GM12878 (cell line): ENCODE measurements at regions not wholly inside any gene's neighbourhood (a gene's known extent, or its start where the extent isn't known, plus 50 kb on each side); places are given as distances from the start of the nearest gene placed in this dataset.

Experiments used
- ATAC-seq: fragments of 200-7000 bp; cut with Tn5 transposase; 3 replicates; pipeline ENCODE4 v1.9.1; 2020; ENCODE audit warnings: mild to moderate bottlenecking, moderate library complexity
- BruUV-seq: library from RNA; stranded (reverse); fragments of 400-500 nt; replicated peaks from 2 replicates; lab custom pipeline; 2021; lab: Mats Ljungman, UMichigan
- CTCF ChIA-PET: fragments of 300-600 bp; sonication (Branson Sonifier 250); formaldehyde crosslinking; extraction: SDS; loops from one replicate; lab custom pipeline; 2021; ENCODE audit warnings: inconsistent platforms; lab: Yijun Ruan, JAX
- POLR2A ChIA-PET: fragments of 350-600 bp; formaldehyde crosslinking; extraction: SDS; loops from one replicate; lab custom pipeline; 2021; ENCODE audit warnings: inconsistent platforms; lab: Charles Lee
- RAD21 ChIA-PET: fragments of 300-600 bp; sonication (Branson Sonifier 250); formaldehyde crosslinking; loops from one replicate; lab custom pipeline; 2023; ENCODE audit warnings: antibody characterized with exemption; ENCODE audit not compliant: unreplicated experiment; lab: Charles Lee
- SMC1A ChIA-PET: fragments of 300-600 bp; sonication (Branson Sonifier 250); formaldehyde crosslinking; loops from one replicate; lab custom pipeline; 2023; ENCODE audit not compliant: unreplicated experiment, uncharacterized antibody; lab: Charles Lee
- DNase-seq: peaks from one replicate; pipeline ENCODE4 v3.0.0-alpha.2; 2011; ENCODE audit warnings: low read depth, low spot score
- FAIRE-seq: peaks from 3 replicates; lab custom pipeline; 2011; peaks lifted over from hg19 to GRCh38; lab: Jason Lieb, UNC
- H2AFZ ChIP-seq: 2 replicates; pipeline ENCODE4 v1.6.0; 2011; ENCODE audit warnings: low read depth, low read length, control low read depth; ENCODE audit not compliant: control insufficient read depth
- H3K27ac ChIP-seq: 2 replicates; pipeline ENCODE4 v1.5.1; 2011; ENCODE audit warnings: control low read depth; ENCODE audit not compliant: control insufficient read depth, insufficient read depth
- H3K27me3 ChIP-seq, 2 experiments: replicated peaks in 1 of 2; 2 replicates each; pipeline versions ENCODE4 v1.6.0 to v1.6.1; 2011; ENCODE audit warnings: low read length in 1 of 2; ENCODE audit not compliant: control insufficient read depth in 2 of 2, insufficient read depth in 2 of 2
- H3K36me3 ChIP-seq, 2 experiments: 2 replicates each; pipeline ENCODE4 v1.5.1; 2011; ENCODE audit warnings: low read length in 1 of 2; ENCODE audit not compliant: control insufficient read depth in 2 of 2, insufficient read depth in 2 of 2
- H3K4me1 ChIP-seq: 2 replicates; pipeline ENCODE4 v1.6.1; 2011; ENCODE audit warnings: mild to moderate bottlenecking, low read length, moderate library complexity, mixed read lengths; ENCODE audit not compliant: control insufficient read depth, insufficient read depth
- H3K4me2 ChIP-seq: 2 replicates; pipeline ENCODE4 v1.6.0; 2011; ENCODE audit warnings: control low read depth; ENCODE audit not compliant: control insufficient read depth, insufficient read depth
- H3K4me3 ChIP-seq: fragments of 200-600 bp; sonication (generic); 2 replicates; pipeline ENCODE4 v1.5.1; 2016
- H3K79me2 ChIP-seq: 2 replicates; pipeline ENCODE4 v1.6.0; 2011; ENCODE audit warnings: low read length; ENCODE audit not compliant: control insufficient read depth, insufficient read depth
- H3K9ac ChIP-seq: 2 replicates; pipeline ENCODE4 v1.8.0; 2011; ENCODE audit warnings: low read length, control low read depth, mixed read lengths; ENCODE audit not compliant: control insufficient read depth, insufficient read depth
- H3K9me3 ChIP-seq: replicated peaks from 3 replicates; pipeline ENCODE4 v1.5.1; 2011; ENCODE audit warnings: mild to moderate bottlenecking, low read length; ENCODE audit not compliant: control insufficient read depth, insufficient read depth
- H4K20me1 ChIP-seq: 2 replicates; pipeline ENCODE4 v1.6.0; 2011; ENCODE audit not compliant: control insufficient read depth, insufficient read depth
- EGR1 ChIP-seq, 2 experiments: IDR thresholded peaks; 1 replicate in 1 of 2; 2 replicates in 1 of 2; pipeline ENCODE4 v1.6.1; 2011 to 2012; ENCODE audit warnings: low read depth in 2 of 2, low read length in 2 of 2, borderline replicate concordance in 1 of 2, mild to moderate bottlenecking in 1 of 2, moderate library complexity in 1 of 2
- KDM1A ChIP-seq: fragments of 200-600 bp; sonication (generic); IDR thresholded peaks from 2 replicates; pipeline ENCODE4 v1.6.1; 2016; ENCODE audit warnings: borderline replicate concordance
- MXI1 ChIP-seq: fragments of 150-350 bp; IDR thresholded peaks from 2 replicates; pipeline ENCODE4 v1.6.1; 2011; ENCODE audit warnings: low read depth, mild to moderate bottlenecking, inconsistent platforms, low read length, improper control_type of control experiment
- MYB ChIP-seq: fragments of 150-350 bp; IDR thresholded peaks from 2 replicates; pipeline ENCODE4 v1.6.1; 2014; ENCODE audit warnings: mild to moderate bottlenecking, low read depth, low read length, borderline replicate concordance
- NR2F1 ChIP-seq: fragments of 450-650 bp; conservative IDR thresholded peaks from 2 replicates; pipeline ENCODE4 v1.6.1; 2017; ENCODE audit warnings: mild to moderate bottlenecking
- PAX8 ChIP-seq: fragments of 450-650 bp; IDR thresholded peaks from 2 replicates; pipeline ENCODE4 v1.6.1; 2017; ENCODE audit warnings: mild to moderate bottlenecking, moderate library complexity
- RCOR1 ChIP-seq: conservative IDR thresholded peaks from 2 replicates; pipeline ENCODE4 v1.6.1; 2012; ENCODE audit warnings: low read depth, low read length, improper control_type of control experiment
- STAT3 ChIP-seq: IDR thresholded peaks from 2 replicates; pipeline ENCODE4 v1.6.1; 2011; ENCODE audit warnings: low read depth, low read length, improper control_type of control experiment
- TBL1XR1 ChIP-seq: IDR thresholded peaks from 2 replicates; pipeline ENCODE4 v1.6.1; 2012; ENCODE audit warnings: low read depth, low read length, improper control_type of control experiment
- ZBED1 ChIP-seq: IDR thresholded peaks from 2 replicates; pipeline ENCODE4 v1.6.1; 2016; ENCODE audit warnings: borderline replicate concordance
- WGBS: methylation state at CpG from one replicate; pipeline ENCODE4 v1.1.6; 2016; ENCODE audit warnings: low lambda C conversion rate; ENCODE audit not compliant: insufficient replicate concordance, insufficient coverage; ENCODE audit errors: missing lambda C conversion rate; 5-methylcytosine and 5-hydroxymethylcytosine counted together
- in situ Hi-C: fragments of 300-500 bp; cut with MboI; formaldehyde crosslinking; loops from 9 replicates; pipeline ENCODE4 v1.14.3; 2018; ENCODE audit warnings: mixed read lengths
- intact Hi-C: fragments of 100-400 bp; cut with micrococcal nuclease; formaldehyde crosslinking; loops from one replicate; pipeline ENCODE4 v1.14.2; 2022; ENCODE audit not compliant: unreplicated experiment
- TF ChIP-seq, protein P1 (sequence below): fragments of 450-650 bp; IDR thresholded peaks from 2 replicates; pipeline ENCODE4 v1.6.1; 2017; ENCODE audit warnings: antibody characterized with exemption, mild to moderate bottlenecking, moderate library complexity
- TF ChIP-seq, protein P2 (sequence below): fragments of 450-650 bp; IDR thresholded peaks from 2 replicates; pipeline ENCODE4 v1.6.1; 2017; ENCODE audit warnings: mild to moderate bottlenecking, moderate library complexity
- TF ChIP-seq, protein P3 (sequence below): fragments of 450-650 bp; formaldehyde crosslinking; IDR thresholded peaks from 2 replicates; pipeline ENCODE4 v1.4.0; 2020; ENCODE audit warnings: mild to moderate bottlenecking, moderate library complexity

DNA sequence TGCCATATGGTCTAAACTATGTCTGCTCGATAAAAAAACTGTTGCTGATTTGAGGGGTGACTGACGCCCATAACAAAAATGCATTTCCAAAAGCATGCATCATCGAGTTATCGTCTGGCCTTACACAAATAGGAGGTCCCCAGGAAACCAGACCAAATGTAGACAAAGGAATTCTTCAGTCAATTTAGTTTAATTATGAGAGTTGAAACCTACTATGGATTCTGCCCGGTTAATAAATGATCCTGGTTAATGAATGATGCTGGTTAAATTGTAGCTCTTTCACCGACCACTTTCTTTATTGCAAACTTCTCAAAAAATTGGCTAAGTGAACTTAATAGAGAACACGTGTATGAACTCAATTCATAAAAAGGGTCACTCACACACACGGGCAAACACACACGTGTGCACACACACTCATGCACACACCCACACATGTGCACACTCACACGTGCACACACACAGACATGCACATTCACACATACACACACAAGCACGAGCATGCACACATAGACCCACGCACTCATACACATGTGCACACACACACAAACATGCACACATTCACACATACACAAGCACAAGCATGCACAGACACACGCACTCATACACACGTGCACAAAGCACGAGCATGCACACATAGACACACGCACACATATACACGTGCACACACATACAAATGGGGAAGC, 59.0 kb upstream of the SALL3 start:
- no peak for FAIRE-seq
- no peaks in the 10 kb centered on the region; the same call in 2 of the 3 replicates for H3K9me3 ChIP-seq
- ChIA-PET SMC1A (no interaction called here), CTCF (no interaction called here), POLR2A (no interaction called here), RAD21 (no interaction called here)
- no peak overlapping the region for H3K4me2 ChIP-seq
- no peaks in the 10 kb centered on the region for H4K20me1 ChIP-seq
- H3K27ac ChIP-seq: no peak overlapping the region
- WGBS: 40% methylated on average over 17 of the region's 17 CpGs
- BruUV-seq: no TSS peak
- H3K79me2 ChIP-seq: no peaks in the 10 kb centered on the region
- no peak for ATAC-seq
- no peak overlapping the region for H3K4me3 ChIP-seq
- H3K27me3 ChIP-seq: no peaks in the 10 kb centered on the region
- H2AFZ ChIP-seq: no peak overlapping the region
- in situ Hi-C loops: no loop called here
- intact Hi-C loops: no loop called here
- H3K4me1 ChIP-seq: no peaks in the 10 kb centered on the region
- H3K9ac ChIP-seq: no peak overlapping the region
- H3K36me3 ChIP-seq: no peaks in the 10 kb centered on the region
- DNase-seq: no peak
- TF ChIP-seq KDM1A (no peak), TBL1XR1 (no peak), MXI1 (no peak), ZBED1 (no peak), EGR1 (IDR thresholded peaks at IDR 0.05; ENCODE audit: borderline replicate concordance in 1 of 2, low read depth in 2 of 2, low read length in 2 of 2) (no peak), STAT3 (no peak), NR2F1 (no peak), RCOR1 (no peak), MYB (no peak), PAX8 (no peak)
- TF ChIP-seq, protein P1, sequence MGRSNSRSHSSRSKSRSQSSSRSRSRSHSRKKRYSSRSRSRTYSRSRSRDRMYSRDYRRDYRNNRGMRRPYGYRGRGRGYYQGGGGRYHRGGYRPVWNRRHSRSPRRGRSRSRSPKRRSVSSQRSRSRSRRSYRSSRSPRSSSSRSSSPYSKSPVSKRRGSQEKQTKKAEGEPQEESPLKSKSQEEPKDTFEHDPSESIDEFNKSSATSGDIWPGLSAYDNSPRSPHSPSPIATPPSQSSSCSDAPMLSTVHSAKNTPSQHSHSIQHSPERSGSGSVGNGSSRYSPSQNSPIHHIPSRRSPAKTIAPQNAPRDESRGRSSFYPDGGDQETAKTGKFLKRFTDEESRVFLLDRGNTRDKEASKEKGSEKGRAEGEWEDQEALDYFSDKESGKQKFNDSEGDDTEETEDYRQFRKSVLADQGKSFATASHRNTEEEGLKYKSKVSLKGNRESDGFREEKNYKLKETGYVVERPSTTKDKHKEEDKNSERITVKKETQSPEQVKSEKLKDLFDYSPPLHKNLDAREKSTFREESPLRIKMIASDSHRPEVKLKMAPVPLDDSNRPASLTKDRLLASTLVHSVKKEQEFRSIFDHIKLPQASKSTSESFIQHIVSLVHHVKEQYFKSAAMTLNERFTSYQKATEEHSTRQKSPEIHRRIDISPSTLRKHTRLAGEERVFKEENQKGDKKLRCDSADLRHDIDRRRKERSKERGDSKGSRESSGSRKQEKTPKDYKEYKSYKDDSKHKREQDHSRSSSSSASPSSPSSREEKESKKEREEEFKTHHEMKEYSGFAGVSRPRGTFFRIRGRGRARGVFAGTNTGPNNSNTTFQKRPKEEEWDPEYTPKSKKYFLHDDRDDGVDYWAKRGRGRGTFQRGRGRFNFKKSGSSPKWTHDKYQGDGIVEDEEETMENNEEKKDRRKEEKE: no peak
- TF ChIP-seq, protein P2, sequence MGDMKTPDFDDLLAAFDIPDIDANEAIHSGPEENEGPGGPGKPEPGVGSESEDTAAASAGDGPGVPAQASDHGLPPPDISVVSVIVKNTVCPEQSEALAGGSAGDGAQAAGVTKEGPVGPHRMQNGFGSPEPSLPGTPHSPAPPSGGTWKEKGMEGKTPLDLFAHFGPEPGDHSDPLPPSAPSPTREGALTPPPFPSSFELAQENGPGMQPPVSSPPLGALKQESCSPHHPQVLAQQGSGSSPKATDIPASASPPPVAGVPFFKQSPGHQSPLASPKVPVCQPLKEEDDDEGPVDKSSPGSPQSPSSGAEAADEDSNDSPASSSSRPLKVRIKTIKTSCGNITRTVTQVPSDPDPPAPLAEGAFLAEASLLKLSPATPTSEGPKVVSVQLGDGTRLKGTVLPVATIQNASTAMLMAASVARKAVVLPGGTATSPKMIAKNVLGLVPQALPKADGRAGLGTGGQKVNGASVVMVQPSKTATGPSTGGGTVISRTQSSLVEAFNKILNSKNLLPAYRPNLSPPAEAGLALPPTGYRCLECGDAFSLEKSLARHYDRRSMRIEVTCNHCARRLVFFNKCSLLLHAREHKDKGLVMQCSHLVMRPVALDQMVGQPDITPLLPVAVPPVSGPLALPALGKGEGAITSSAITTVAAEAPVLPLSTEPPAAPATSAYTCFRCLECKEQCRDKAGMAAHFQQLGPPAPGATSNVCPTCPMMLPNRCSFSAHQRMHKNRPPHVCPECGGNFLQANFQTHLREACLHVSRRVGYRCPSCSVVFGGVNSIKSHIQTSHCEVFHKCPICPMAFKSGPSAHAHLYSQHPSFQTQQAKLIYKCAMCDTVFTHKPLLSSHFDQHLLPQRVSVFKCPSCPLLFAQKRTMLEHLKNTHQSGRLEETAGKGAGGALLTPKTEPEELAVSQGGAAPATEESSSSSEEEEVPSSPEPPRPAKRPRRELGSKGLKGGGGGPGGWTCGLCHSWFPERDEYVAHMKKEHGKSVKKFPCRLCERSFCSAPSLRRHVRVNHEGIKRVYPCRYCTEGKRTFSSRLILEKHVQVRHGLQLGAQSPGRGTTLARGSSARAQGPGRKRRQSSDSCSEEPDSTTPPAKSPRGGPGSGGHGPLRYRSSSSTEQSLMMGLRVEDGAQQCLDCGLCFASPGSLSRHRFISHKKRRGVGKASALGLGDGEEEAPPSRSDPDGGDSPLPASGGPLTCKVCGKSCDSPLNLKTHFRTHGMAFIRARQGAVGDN: no peak
- TF ChIP-seq, protein P3, sequence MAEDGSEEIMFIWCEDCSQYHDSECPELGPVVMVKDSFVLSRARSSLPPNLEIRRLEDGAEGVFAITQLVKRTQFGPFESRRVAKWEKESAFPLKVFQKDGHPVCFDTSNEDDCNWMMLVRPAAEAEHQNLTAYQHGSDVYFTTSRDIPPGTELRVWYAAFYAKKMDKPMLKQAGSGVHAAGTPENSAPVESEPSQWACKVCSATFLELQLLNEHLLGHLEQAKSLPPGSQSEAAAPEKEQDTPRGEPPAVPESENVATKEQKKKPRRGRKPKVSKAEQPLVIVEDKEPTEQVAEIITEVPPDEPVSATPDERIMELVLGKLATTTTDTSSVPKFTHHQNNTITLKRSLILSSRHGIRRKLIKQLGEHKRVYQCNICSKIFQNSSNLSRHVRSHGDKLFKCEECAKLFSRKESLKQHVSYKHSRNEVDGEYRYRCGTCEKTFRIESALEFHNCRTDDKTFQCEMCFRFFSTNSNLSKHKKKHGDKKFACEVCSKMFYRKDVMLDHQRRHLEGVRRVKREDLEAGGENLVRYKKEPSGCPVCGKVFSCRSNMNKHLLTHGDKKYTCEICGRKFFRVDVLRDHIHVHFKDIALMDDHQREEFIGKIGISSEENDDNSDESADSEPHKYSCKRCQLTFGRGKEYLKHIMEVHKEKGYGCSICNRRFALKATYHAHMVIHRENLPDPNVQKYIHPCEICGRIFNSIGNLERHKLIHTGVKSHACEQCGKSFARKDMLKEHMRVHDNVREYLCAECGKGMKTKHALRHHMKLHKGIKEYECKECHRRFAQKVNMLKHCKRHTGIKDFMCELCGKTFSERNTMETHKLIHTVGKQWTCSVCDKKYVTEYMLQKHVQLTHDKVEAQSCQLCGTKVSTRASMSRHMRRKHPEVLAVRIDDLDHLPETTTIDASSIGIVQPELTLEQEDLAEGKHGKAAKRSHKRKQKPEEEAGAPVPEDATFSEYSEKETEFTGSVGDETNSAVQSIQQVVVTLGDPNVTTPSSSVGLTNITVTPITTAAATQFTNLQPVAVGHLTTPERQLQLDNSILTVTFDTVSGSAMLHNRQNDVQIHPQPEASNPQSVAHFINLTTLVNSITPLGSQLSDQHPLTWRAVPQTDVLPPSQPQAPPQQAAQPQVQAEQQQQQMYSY (CRISPR knock-in tag): no peak
